Stomach (tissue), 4 donors: ENCODE measurements at regions not wholly inside any gene's neighbourhood (a gene's known extent, or its start where the extent isn't known, plus 50 kb on each side); places are given as distances from the start of the nearest gene placed in this dataset.

Experiments
- CTCF ChIP-seq, 7 experiments: fragments of 450-650 bp in 4 of 7; fragments of 200-600 bp in 3 of 7; sonication (generic) in 3 of 7; IDR thresholded peaks; one replicate each; pipeline ENCODE4 v1.5.1; 2016 to 2019; ENCODE audit warnings: antibody characterized with exemption in 7 of 7, control low read depth in 2 of 7, mild to moderate bottlenecking in 1 of 7
- POLR2A ChIP-seq, 4 donors: fragments of 450-650 bp; IDR thresholded peaks; one replicate each; pipeline ENCODE4 v1.6.1; 2016; ENCODE audit warnings: antibody characterized with exemption in 4 of 4, control low read depth in 2 of 4, mild to moderate bottlenecking in 1 of 4, moderate library complexity in 1 of 4
- POLR2AphosphoS5 ChIP-seq, 3 donors: sonication (generic); formaldehyde crosslinking; IDR thresholded peaks; one replicate each; pipeline ENCODE4 v1.6.1; 2016; ENCODE audit warnings: antibody characterized with exemption in 3 of 3

DNA sequence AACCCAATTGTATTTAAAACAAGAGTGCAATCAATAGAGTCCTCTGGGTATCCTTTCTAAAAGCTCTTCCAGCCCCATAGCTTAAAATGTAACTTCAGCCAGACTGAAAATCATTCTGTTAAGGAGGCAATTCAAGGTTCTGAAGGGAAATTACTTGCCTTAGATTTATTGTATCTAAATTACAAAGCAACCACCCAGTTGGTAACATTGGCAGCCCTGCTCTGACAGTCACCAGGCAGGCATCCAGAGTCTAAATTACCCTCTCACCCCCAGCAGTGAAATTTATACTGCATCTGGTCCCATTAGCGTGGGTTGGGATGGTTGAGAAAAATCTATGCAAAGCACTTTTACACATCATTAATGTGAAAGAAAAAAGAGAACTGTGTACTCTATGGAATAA is 514.7 kb downstream of the MTRR start:
- no peak for TF ChIP-seq CTCF (IDR thresholded peaks at IDR 0.05)
- no peak for TF ChIP-seq POLR2A (IDR thresholded peaks at IDR 0.05)
- TF ChIP-seq POLR2AphosphoS5 (IDR thresholded peaks at IDR 0.05), result no peak
